ENCODE measurements at regions not wholly inside any gene's neighbourhood (a gene's known extent, or its start where the extent isn't known, plus 50 kb on each side); places are given as distances from the start of the nearest gene placed in this dataset.

DNA sequence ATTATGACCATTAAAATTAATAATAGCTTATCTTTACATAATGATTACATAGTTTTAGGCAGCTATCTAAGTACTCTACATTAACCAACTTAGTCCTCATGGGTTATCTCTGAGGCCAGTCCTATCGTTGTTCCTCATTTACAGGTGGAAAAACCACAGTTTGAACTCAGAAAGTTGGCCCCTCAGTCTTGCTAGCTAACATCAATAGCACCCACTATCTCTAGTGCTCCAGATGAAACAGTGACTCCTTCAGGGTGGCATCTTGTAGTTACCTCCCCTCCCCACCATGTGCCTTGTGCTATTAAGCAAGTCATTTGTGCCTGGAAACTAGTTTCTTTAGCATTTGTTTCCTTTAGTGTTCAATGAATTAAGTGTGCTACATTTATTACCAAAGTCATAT is 1086.7 kb downstream of the EFNB2 start (continued):
- TF ChIP-seq SP2 (IDR thresholded peaks at IDR 0.05; ENCODE audit: low read length) (no peak), TAF7 (optimal IDR thresholded peaks at IDR 0.05; ENCODE audit: borderline replicate concordance, low read depth, low read length) (no peak), MAFK (IDR thresholded peaks at IDR 0.05; ENCODE audit: low read depth, low read length) (no peak)
